Right renal pelvis (tissue), 4 donors: ENCODE measurements at regions not wholly inside any gene's neighbourhood (a gene's known extent, or its start where the extent isn't known, plus 50 kb on each side); places are given as distances from the start of the nearest gene placed in this dataset.
A peak's percentile ranks its signal among the peaks of the same experiment; 100 is the strongest.
"Not testable (repeated sequence)": the region's sequence is repeated elsewhere in the genome, so short reads cannot be mapped to it uniquely, and the experiment has no call there.

Experiments
- DNase-seq, 4 donors: peaks; one replicate each; pipeline ENCODE4 v3.0.0-alpha.2; 2013; ENCODE audit warnings: low read depth in 4 of 4, low spot score in 3 of 4, missing footprints in 1 of 4

- no peak for DNase-seq
These were observed 77.3 kb downstream of the PPCDC start for GRCh38 chr15:75100679-75101078.

GRCh38 chr15:75104804-75105557 is 81.6 kb downstream of the PPCDC start:
- peak in 1 of 4 donors; percentile 42 for DNase-seq

GRCh38 chr15:75107516-75107907 is 84.1 kb downstream of the PPCDC start:
- DNase-seq, result no peak

GRCh38 chr15:75107908-75108838 is 84.8 kb downstream of the PPCDC start:
- no peak for DNase-seq

GRCh38 chr15:75109021-75109735 is 85.8 kb downstream of the PPCDC start:
- no peak for DNase-seq

- DNase-seq, result no peak
These were observed 86.3 kb downstream of the PPCDC start for GRCh38 chr15:75109736-75110130.

GRCh38 chr15:75112278-75112847 is 89.0 kb downstream of the PPCDC start:
- DNase-seq, result no peak

- no peak for DNase-seq
These were observed 88.7 kb upstream of the C15orf39 start for GRCh38 chr15:75112848-75113492.

- DNase-seq, result no peak
These were observed 87.4 kb upstream of the C15orf39 start for GRCh38 chr15:75114327-75114726.

- no peak for DNase-seq
These were observed 86.9 kb upstream of the C15orf39 start for GRCh38 chr15:75114796-75115195.

GRCh38 chr15:75115411-75115913 is 86.2 kb upstream of the C15orf39 start:
- DNase-seq, result not testable (repeated sequence)

- DNase-seq, result not testable (repeated sequence)
These were observed 85.5 kb upstream of the C15orf39 start for GRCh38 chr15:75116143-75116542.

- DNase-seq, result no peak
These were observed 83.7 kb upstream of the C15orf39 start for GRCh38 chr15:75117993-75118392.

- not testable (repeated sequence) for DNase-seq
These were observed 82.4 kb upstream of the C15orf39 start for GRCh38 chr15:75119312-75119711.

GRCh38 chr15:75121491-75121890 is 80.2 kb upstream of the C15orf39 start:
- DNase-seq, result no peak

GRCh38 chr15:75123395-75123794 is 78.3 kb upstream of the C15orf39 start:
- no peak for DNase-seq

GRCh38 chr15:75124278-75124677 is 77.4 kb upstream of the C15orf39 start:
- not testable (repeated sequence) for DNase-seq

- DNase-seq, result no peak
These were observed 75.7 kb upstream of the C15orf39 start for GRCh38 chr15:75125935-75126334.

- no peak for DNase-seq
These were observed 74.7 kb upstream of the C15orf39 start for GRCh38 chr15:75126864-75127580.
